K562 (cell line): ENCODE measurements at regions not wholly inside any gene's neighbourhood (a gene's known extent, or its start where the extent isn't known, plus 50 kb on each side); places are given as distances from the start of the nearest gene placed in this dataset.

Source experiments
- ATAC-seq: fragments of 200-7000 bp; cut with Tn5 transposase; 3 replicates; pipeline ENCODE4 v1.9.1; 2020; ENCODE audit warnings: moderate library complexity
- BruUV-seq: library from RNA; stranded (reverse); fragments of 400-500 nt; replicated peaks from 2 replicates; lab custom pipeline; 2021; lab: Mats Ljungman, UMichigan
- CTCF ChIA-PET: fragments of 300-600 bp; formaldehyde crosslinking; extraction: SDS; loops from one replicate; lab custom pipeline; 2021; ENCODE audit warnings: low intra/inter-chr PET ratio; lab: Yijun Ruan, JAX
- POLR2A ChIA-PET: fragments of 300-600, 350-650 bp; sonication (Branson Sonifier 250); formaldehyde crosslinking; extraction: SDS; loops from one replicate; lab custom pipeline; 2021; ENCODE audit warnings: antibody characterized with exemption, inconsistent platforms; lab: Yijun Ruan, JAX
- DNase-seq, 4 experiments: peaks; one replicate each; pipeline versions ENCODE4 v3.0.0 to v3.0.0-alpha.2; 2011 to 2018; ENCODE audit warnings: low spot score in 3 of 4, mixed read lengths in 3 of 4; ENCODE audit errors: extremely low read depth in 1 of 4
- FAIRE-seq: peaks from 2 replicates; lab custom pipeline; 2011; peaks lifted over from hg19 to GRCh38; lab: Jason Lieb, UNC
- H2AFZ ChIP-seq: 2 replicates; pipeline ENCODE4 v1.6.0; 2011; ENCODE audit warnings: low read depth, low read length, control low read depth, inconsistent platforms
- H3K27ac ChIP-seq: fragments of 200-600 bp; 3 replicates; pipeline ENCODE4 v1.8.0; 2011; ENCODE audit warnings: low read depth, mild to moderate bottlenecking, control low read depth, inconsistent platforms, low read length, moderate library complexity, mixed read lengths; ENCODE audit errors: extremely low read depth
- H3K27me3 ChIP-seq, 2 experiments: fragments of 300-600 bp in 1 of 2; 2 replicates in 1 of 2; 3 replicates in 1 of 2; pipeline versions ENCODE4 v1.6.0 to v1.8.0; 2011; ENCODE audit warnings: inconsistent platforms in 2 of 2, low read length in 2 of 2, mild to moderate bottlenecking in 1 of 2, mixed read lengths in 1 of 2, moderate library complexity in 1 of 2; ENCODE audit not compliant: control insufficient read depth in 2 of 2, insufficient read depth in 2 of 2
- H3K36me3 ChIP-seq: fragments of 300-600 bp; 3 replicates; pipeline ENCODE4 v1.8.0; 2011; ENCODE audit warnings: mild to moderate bottlenecking, low read length, inconsistent platforms; ENCODE audit not compliant: control insufficient read depth, insufficient read depth
- H3K4me1 ChIP-seq, 2 experiments: fragments of 200-600 bp in 1 of 2; replicated peaks in 1 of 2; 2 replicates in 1 of 2; 3 replicates in 1 of 2; pipeline versions ENCODE4 v1.5.1 to v1.8.0; 2011; ENCODE audit warnings: inconsistent platforms in 2 of 2, low read length in 2 of 2, mild to moderate bottlenecking in 1 of 2, mixed read lengths in 1 of 2, moderate library complexity in 1 of 2; ENCODE audit not compliant: control insufficient read depth in 2 of 2, insufficient read depth in 2 of 2
- H3K4me2 ChIP-seq: 2 replicates; pipeline ENCODE4 v1.6.1; 2011; ENCODE audit warnings: low read length, control low read depth, inconsistent platforms, mixed read lengths; ENCODE audit not compliant: insufficient read depth
- H3K4me3 ChIP-seq: fragments of 200-600 bp; sonication (generic), shearing (Covaris generic); 2 replicates; pipeline ENCODE4 v1.5.1; 2016; ENCODE audit warnings: control low read depth, inconsistent platforms
- H3K79me2 ChIP-seq: fragments of 200-600 bp; 3 replicates; pipeline ENCODE4 v1.8.0; 2011; ENCODE audit warnings: low read length, inconsistent platforms; ENCODE audit not compliant: control insufficient read depth, insufficient read depth
- H3K9ac ChIP-seq, 2 experiments: 2 replicates each; pipeline versions ENCODE4 v1.6.0 to v1.6.1; 2011; ENCODE audit warnings: low read depth in 2 of 2, low read length in 2 of 2, control low read depth in 1 of 2, inconsistent platforms in 1 of 2, mild to moderate bottlenecking in 1 of 2, mixed read lengths in 1 of 2; ENCODE audit not compliant: insufficient read depth in 1 of 2
- H3K9me1 ChIP-seq: one replicate; pipeline ENCODE4 v1.6.0; 2011; ENCODE audit warnings: inconsistent platforms, mild to moderate bottlenecking, low read length, moderate library complexity; ENCODE audit not compliant: control insufficient read depth, insufficient read depth
- H3K9me3 ChIP-seq: replicated peaks from 2 replicates; pipeline ENCODE4 v1.5.1; 2011; ENCODE audit warnings: low read depth, low read length, inconsistent platforms; ENCODE audit not compliant: control insufficient read depth, insufficient read depth
- H4K20me1 ChIP-seq: replicated peaks from 2 replicates; pipeline ENCODE4 v1.6.1; 2011; ENCODE audit warnings: low read length, inconsistent platforms, mixed read lengths; ENCODE audit not compliant: control insufficient read depth, insufficient read depth
- ETV6 ChIP-seq, 3 experiments: fragments of 150-350 bp in 1 of 3; sonication (generic) in 1 of 3; formaldehyde crosslinking in 1 of 3; IDR thresholded peaks; 2 replicates each; pipeline versions ENCODE4 v1.6.1 to v1.8.0; 2014 to 2022; ENCODE audit warnings: borderline replicate concordance in 2 of 3, low read depth in 2 of 3, antibody characterized with exemption in 1 of 3, low read length in 1 of 3, mild to moderate bottlenecking in 1 of 3, missing genetic modification reagents in 1 of 3
- KLF1 ChIP-seq: fragments of 450-650 bp; IDR thresholded peaks from 2 replicates; pipeline ENCODE4 v1.6.1; 2016; ENCODE audit warnings: missing genetic modification characterization, missing compliant biosample characterization
- PML ChIP-seq: IDR thresholded peaks from 2 replicates; pipeline ENCODE4 v1.6.1; 2012; ENCODE audit warnings: low read length, inconsistent platforms
- ZNF121 ChIP-seq: sonication (generic); formaldehyde crosslinking; conservative IDR thresholded peaks from 2 replicates; pipeline ENCODE4 v1.8.0; 2022; ENCODE audit warnings: missing genetic modification reagents
- ZNF184 ChIP-seq: sonication (generic); formaldehyde crosslinking; IDR thresholded peaks from 2 replicates; pipeline ENCODE4 v1.5.0; 2020; ENCODE audit warnings: missing genetic modification reagents
- ZNF584 ChIP-seq: fragments of 200-800 bp; sonication (Bioruptor generic); IDR thresholded peaks from 2 replicates; pipeline ENCODE4 v1.6.1; 2016; ENCODE audit warnings: low read depth, mild to moderate bottlenecking, missing genetic modification characterization, missing compliant biosample characterization
- WGBS: fragments of 100-300 bp; shearing (Covaris generic); methylation state at CpG from one replicate; pipeline ENCODE4 v1.1.6; 2016; ENCODE audit warnings: low coverage, mixed read lengths; ENCODE audit not compliant: insufficient coverage; ENCODE audit errors: missing lambda C conversion rate; 5-methylcytosine and 5-hydroxymethylcytosine counted together
- in situ Hi-C: fragments of 300-500 bp; cut with MboI; formaldehyde crosslinking; loops from 4 replicates; pipeline ENCODE4 v1.15.0; 2018; ENCODE audit warnings: inconsistent platforms, mixed read lengths
- intact Hi-C: fragments of 100-400 bp; cut with micrococcal nuclease; formaldehyde crosslinking; loops from 2 replicates; pipeline ENCODE4 v1.14.2; 2022
- TF ChIP-seq, protein P1 (sequence below): fragments of 450-650 bp; formaldehyde crosslinking; IDR thresholded peaks from 2 replicates; pipeline ENCODE4 v1.4.0; 2020; ENCODE audit warnings: mild to moderate bottlenecking
- TF ChIP-seq, protein P2 (sequence below), 2 experiments: fragments of 450-650 bp in 1 of 2; sonication (generic) in 1 of 2; formaldehyde crosslinking in 1 of 2; IDR thresholded peaks; 2 replicates each; pipeline versions ENCODE4 v1.7.1 to v1.9.0; 2016 to 2022; ENCODE audit warnings: inconsistent platforms in 1 of 2, mild to moderate bottlenecking in 1 of 2, missing genetic modification reagents in 1 of 2

DNA sequence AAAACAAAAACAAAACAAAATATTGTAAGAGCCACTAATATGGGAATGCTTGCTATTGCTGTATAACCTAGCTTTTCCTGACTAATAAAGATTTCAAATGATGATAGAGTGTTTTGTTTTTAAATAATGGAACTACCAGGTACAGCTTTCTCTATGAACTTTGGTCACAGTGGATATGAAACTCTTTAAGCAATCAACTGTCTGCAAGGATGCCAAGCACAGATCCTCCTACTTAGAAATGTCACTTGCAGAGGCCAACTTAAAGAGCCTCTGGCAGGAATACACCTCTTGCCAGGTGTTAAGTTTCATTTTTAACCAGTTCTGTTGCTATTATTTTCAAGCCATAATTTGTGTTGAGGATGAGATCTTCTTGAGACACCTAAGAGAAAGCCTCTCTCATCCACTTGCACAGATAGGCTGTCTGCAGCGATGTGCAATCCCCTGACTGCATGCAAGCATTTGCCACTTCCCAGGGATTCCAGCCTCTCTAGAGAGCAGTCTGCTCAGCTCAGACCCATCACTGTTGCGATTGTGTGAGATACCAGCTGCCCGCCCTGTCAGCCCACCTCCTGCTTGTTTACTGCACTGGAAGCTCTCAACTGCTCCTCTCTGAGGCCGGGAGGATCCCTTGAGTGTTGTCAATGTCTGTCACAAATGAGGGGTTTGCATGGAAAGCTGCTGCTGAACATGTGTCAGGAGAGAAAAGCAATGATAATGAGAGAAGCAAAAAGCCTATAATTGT, 86.1 kb upstream of the SCG2 start:
- CTCF ChIA-PET = no interaction called here
- Histone ChIP-seq H4K20me1 (0 out of 2 replicates have a peak, but pooled peaks cover 4% of the 10 kb centered on the region), H3K9ac (no peak overlapping the region), H3K27ac (no peak overlapping the region), H3K27me3 (no peaks in the 10 kb centered on the region), H3K4me3 (no peak overlapping the region), H3K9me1 (no peaks in the 10 kb centered on the region), H3K4me1 (no peaks in the 10 kb centered on the region; a peak in 1 of 5 replicates), H3K36me3 (no peaks in the 10 kb centered on the region), H3K79me2 (no peaks in the 10 kb centered on the region), H3K9me3 (no peaks in the 10 kb centered on the region), H3K4me2 (no peak overlapping the region), H2AFZ (no peak overlapping the region)
- WGBS = 62% methylated on average over 3 of the region's 4 CpGs
- no TSS peak for BruUV-seq
- in situ Hi-C loops (no loop called here), intact Hi-C loops (no loop called here)
- FAIRE-seq (no peak), ATAC-seq (no peak), DNase-seq (no peak)
- POLR2A ChIA-PET = no interaction called here
- TF ChIP-seq ZNF121 = no peak
- no peak for TF ChIP-seq ZNF184 (CRISPR knock-in tag)
- TF ChIP-seq ZNF584 (CRISPR knock-in tag) = no peak
- TF ChIP-seq, protein P1, sequence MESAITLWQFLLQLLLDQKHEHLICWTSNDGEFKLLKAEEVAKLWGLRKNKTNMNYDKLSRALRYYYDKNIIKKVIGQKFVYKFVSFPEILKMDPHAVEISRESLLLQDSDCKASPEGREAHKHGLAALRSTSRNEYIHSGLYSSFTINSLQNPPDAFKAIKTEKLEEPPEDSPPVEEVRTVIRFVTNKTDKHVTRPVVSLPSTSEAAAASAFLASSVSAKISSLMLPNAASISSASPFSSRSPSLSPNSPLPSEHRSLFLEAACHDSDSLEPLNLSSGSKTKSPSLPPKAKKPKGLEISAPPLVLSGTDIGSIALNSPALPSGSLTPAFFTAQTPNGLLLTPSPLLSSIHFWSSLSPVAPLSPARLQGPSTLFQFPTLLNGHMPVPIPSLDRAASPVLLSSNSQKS (CRISPR knock-in tag) = no peak
- TF ChIP-seq, protein P2, sequence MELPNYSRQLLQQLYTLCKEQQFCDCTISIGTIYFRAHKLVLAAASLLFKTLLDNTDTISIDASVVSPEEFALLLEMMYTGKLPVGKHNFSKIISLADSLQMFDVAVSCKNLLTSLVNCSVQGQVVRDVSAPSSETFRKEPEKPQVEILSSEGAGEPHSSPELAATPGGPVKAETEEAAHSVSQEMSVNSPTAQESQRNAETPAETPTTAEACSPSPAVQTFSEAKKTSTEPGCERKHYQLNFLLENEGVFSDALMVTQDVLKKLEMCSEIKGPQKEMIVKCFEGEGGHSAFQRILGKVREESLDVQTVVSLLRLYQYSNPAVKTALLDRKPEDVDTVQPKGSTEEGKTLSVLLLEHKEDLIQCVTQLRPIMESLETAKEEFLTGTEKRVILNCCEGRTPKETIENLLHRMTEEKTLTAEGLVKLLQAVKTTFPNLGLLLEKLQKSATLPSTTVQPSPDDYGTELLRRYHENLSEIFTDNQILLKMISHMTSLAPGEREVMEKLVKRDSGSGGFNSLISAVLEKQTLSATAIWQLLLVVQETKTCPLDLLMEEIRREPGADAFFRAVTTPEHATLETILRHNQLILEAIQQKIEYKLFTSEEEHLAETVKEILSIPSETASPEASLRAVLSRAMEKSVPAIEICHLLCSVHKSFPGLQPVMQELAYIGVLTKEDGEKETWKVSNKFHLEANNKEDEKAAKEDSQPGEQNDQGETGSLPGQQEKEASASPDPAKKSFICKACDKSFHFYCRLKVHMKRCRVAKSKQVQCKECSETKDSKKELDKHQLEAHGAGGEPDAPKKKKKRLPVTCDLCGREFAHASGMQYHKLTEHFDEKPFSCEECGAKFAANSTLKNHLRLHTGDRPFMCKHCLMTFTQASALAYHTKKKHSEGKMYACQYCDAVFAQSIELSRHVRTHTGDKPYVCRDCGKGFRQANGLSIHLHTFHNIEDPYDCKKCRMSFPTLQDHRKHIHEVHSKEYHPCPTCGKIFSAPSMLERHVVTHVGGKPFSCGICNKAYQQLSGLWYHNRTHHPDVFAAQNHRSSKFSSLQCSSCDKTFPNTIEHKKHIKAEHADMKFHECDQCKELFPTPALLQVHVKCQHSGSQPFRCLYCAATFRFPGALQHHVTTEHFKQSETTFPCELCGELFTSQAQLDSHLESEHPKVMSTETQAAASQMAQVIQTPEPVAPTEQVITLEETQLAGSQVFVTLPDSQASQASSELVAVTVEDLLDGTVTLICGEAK (IDR thresholded peaks at IDR 0.05) = no peak
- TF ChIP-seq, protein P2 (CRISPR knock-in tag; IDR thresholded peaks at IDR 0.05) = no peak
- TF ChIP-seq PML = no peak
- no peak for TF ChIP-seq ETV6 (IDR thresholded peaks at IDR 0.05; ENCODE audit: borderline replicate concordance in 1 of 2, low read depth in 2 of 2, low read length in 1 of 2)
- no peak for TF ChIP-seq ETV6 (CRISPR knock-in tag; IDR thresholded peaks at IDR 0.05; ENCODE audit: borderline replicate concordance)
- no peak for TF ChIP-seq KLF1 (tag)
